HG03103 (cell line): ENCODE measurements at regions not wholly inside any gene's neighbourhood (a gene's known extent, or its start where the extent isn't known, plus 50 kb on each side); places are given as distances from the start of the nearest gene placed in this dataset.
"Not testable (repeated sequence)": the region's sequence is repeated elsewhere in the genome, so short reads cannot be mapped to it uniquely, and the experiment has no call there.

Experiments
- ATAC-seq: cut with Tn5 transposase; IDR thresholded peaks from one replicate; pipeline ENCODE4 v1.9.1; 2021; ENCODE audit warnings: low read depth; ENCODE audit not compliant: unreplicated experiment

GRCh38 chr10:77740396-77740795 lies 102.8 kb upstream of the KCNMA1 start:
- not testable (repeated sequence) for ATAC-seq

GRCh38 chr10:77738496-77739158 lies 101.0 kb upstream of the KCNMA1 start:
- ATAC-seq = no peak

GRCh38 chr10:77737608-77738007 lies 100.0 kb upstream of the KCNMA1 start:
- no peak for ATAC-seq

GRCh38 chr10:77735136-77735535 lies 97.5 kb upstream of the KCNMA1 start:
- not testable (repeated sequence) for ATAC-seq

GRCh38 chr10:77732213-77733003 lies 94.8 kb upstream of the KCNMA1 start:
- no peak for ATAC-seq

GRCh38 chr10:77727481-77727880 lies 89.9 kb upstream of the KCNMA1 start:
- ATAC-seq = no peak

GRCh38 chr10:77726732-77727131 lies 89.1 kb upstream of the KCNMA1 start:
- ATAC-seq = no peak

- no peak for ATAC-seq
Observed at GRCh38 chr10:77726301-77726700, 88.7 kb upstream of the KCNMA1 start.

- ATAC-seq = no peak
Observed at GRCh38 chr10:77724820-77725219, 87.2 kb upstream of the KCNMA1 start.

- ATAC-seq = no peak
Observed at GRCh38 chr10:77723376-77723775, 85.8 kb upstream of the KCNMA1 start.

- ATAC-seq = not testable (repeated sequence)
Observed at GRCh38 chr10:77722956-77723355, 85.3 kb upstream of the KCNMA1 start.

- no peak for ATAC-seq
Observed at GRCh38 chr10:77721815-77722214, 84.2 kb upstream of the KCNMA1 start.

- no peak for ATAC-seq
Observed at GRCh38 chr10:77718957-77719356, 81.3 kb upstream of the KCNMA1 start.

- not testable (repeated sequence) for ATAC-seq
Observed at GRCh38 chr10:77718312-77718711, 80.7 kb upstream of the KCNMA1 start.

- ATAC-seq = no peak
Observed at GRCh38 chr10:77717336-77717735, 79.7 kb upstream of the KCNMA1 start.

GRCh38 chr10:77716458-77717317 lies 79.1 kb upstream of the KCNMA1 start:
- ATAC-seq = no peak

GRCh38 chr10:77715536-77715935 lies 77.9 kb upstream of the KCNMA1 start:
- ATAC-seq = no peak

- no peak for ATAC-seq
Observed at GRCh38 chr10:77715088-77715487, 77.5 kb upstream of the KCNMA1 start.

- no peak for ATAC-seq
Observed at GRCh38 chr10:77713521-77714280, 76.1 kb upstream of the KCNMA1 start.

- no peak for ATAC-seq
Observed at GRCh38 chr10:77712207-77712606, 74.6 kb upstream of the KCNMA1 start.
